Breast epithelium (tissue), 4 donors: ENCODE measurements at regions not wholly inside any gene's neighbourhood (a gene's known extent, or its start where the extent isn't known, plus 50 kb on each side); places are given as distances from the start of the nearest gene placed in this dataset.

Experiments used
- DNase-seq, 2 donors: peaks; one replicate each; pipeline ENCODE4 v3.0.0-alpha.2; 2019; ENCODE audit warnings: low spot score in 2 of 2
- H3K27ac ChIP-seq, 2 donors: fragments of 200-600 bp; sonication (generic) in 1 of 2; one replicate each; pipeline ENCODE4 v1.5.1; 2016 to 2019; ENCODE audit warnings: mild to moderate bottlenecking in 1 of 2
- H3K27me3 ChIP-seq, 2 donors: fragments of 200-600 bp; sonication (generic) in 1 of 2; one replicate each; pipeline versions ENCODE4 v1.5.1 to v1.6.0; 2017 to 2019; ENCODE audit warnings: control low read depth in 1 of 2, mild to moderate bottlenecking in 1 of 2
- H3K36me3 ChIP-seq: fragments of 200-600 bp; one replicate; pipeline ENCODE4 v1.5.1; 2019
- H3K4me1 ChIP-seq, 2 donors: fragments of 200-600 bp; sonication (generic); one replicate each; pipeline ENCODE4 v1.5.1; 2016 to 2019; ENCODE audit warnings: control low read depth in 1 of 2
- H3K4me3 ChIP-seq, 3 donors: fragments of 200-600 bp; sonication (generic); 1 replicate in 2 of 3; 2 replicates in 1 of 3; pipeline ENCODE4 v1.5.1; 2016 to 2019; ENCODE audit warnings: mild to moderate bottlenecking in 3 of 3, moderate library complexity in 2 of 3
- H3K9me3 ChIP-seq, 2 donors: fragments of 200-600 bp; sonication (generic) in 1 of 2; one replicate each; pipeline ENCODE4 v1.5.1; 2016 to 2019; ENCODE audit warnings: control low read depth in 1 of 2
- POLR2A ChIP-seq: fragments of 450-650 bp; IDR thresholded peaks from one replicate; pipeline ENCODE4 v1.6.1; 2016; ENCODE audit warnings: antibody characterized with exemption, mild to moderate bottlenecking, moderate library complexity
- POLR2AphosphoS5 ChIP-seq, 3 donors: sonication (generic); formaldehyde crosslinking; IDR thresholded peaks; one replicate each; pipeline ENCODE4 v1.6.1; 2017; ENCODE audit warnings: antibody characterized with exemption in 3 of 3
- intact Hi-C: fragments of 100-400 bp; cut with DNase I; formaldehyde crosslinking; loops from one replicate; pipeline ENCODE4 v1.15.1; 2023; ENCODE audit warnings: low total_unique reads
- TF ChIP-seq, protein P1 (sequence below), 3 donors: fragments of 450-650 bp; IDR thresholded peaks; one replicate each; pipeline ENCODE4 v1.5.1; 2016 to 2017; ENCODE audit warnings: antibody characterized with exemption in 3 of 3, mild to moderate bottlenecking in 3 of 3, moderate library complexity in 3 of 3

DNA sequence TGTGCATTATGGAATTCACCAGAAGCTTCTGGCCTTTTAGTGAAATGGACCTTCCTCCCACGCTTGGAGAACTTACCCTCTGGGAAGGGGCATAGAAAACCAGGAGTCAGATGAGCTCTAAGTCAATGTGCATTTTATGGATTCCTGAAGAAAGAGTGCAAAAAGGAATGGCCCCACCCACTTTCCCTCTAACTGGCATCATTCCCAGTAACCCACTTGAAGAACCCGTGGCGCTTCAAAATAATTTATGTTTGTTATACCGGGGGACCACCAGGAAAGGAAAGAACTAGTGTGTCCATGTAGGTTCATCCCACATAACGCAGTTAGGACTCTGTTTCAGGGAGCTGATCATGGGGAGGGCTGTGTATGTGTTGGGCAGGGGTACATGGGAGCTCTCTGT is 1153.4 kb downstream of the TMEM121 start:
- Histone ChIP-seq H3K9me3 (no peaks in the 10 kb centered on the region), H3K27me3 (no peaks in the 10 kb centered on the region), H3K27ac (no peak overlapping the region), H3K36me3 (no peaks in the 10 kb centered on the region), H3K4me1 (no peaks in the 10 kb centered on the region), H3K4me3 (no peak overlapping the region)
- intact Hi-C loops, result no loop called here
- no peak for DNase-seq
- TF ChIP-seq POLR2AphosphoS5 (IDR thresholded peaks at IDR 0.05) (no peak), POLR2A (no peak)
- TF ChIP-seq, protein P1, sequence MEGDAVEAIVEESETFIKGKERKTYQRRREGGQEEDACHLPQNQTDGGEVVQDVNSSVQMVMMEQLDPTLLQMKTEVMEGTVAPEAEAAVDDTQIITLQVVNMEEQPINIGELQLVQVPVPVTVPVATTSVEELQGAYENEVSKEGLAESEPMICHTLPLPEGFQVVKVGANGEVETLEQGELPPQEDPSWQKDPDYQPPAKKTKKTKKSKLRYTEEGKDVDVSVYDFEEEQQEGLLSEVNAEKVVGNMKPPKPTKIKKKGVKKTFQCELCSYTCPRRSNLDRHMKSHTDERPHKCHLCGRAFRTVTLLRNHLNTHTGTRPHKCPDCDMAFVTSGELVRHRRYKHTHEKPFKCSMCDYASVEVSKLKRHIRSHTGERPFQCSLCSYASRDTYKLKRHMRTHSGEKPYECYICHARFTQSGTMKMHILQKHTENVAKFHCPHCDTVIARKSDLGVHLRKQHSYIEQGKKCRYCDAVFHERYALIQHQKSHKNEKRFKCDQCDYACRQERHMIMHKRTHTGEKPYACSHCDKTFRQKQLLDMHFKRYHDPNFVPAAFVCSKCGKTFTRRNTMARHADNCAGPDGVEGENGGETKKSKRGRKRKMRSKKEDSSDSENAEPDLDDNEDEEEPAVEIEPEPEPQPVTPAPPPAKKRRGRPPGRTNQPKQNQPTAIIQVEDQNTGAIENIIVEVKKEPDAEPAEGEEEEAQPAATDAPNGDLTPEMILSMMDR (IDR thresholded peaks at IDR 0.05), result no peak

DNA sequence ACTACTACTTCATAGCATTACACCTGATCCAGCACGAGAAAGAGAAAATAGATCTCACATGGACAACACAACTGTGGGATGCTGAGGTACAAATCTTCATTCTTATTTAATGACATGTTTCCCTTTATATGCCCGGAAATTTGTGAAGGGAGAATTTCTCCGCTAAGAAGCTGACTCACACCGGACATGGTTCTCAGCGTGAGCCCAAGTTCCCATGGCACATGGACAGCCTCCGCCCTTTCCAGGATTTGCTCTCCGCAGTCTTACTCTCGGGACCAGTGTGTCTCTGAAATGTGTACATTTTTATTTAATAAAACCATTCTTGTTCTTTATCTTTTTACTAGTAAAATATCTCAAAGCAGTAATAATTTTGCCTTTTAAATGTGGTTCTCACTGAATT is 1154.8 kb downstream of the TMEM121 start:
- no peak for DNase-seq
- intact Hi-C loops, result no loop called here
- TF ChIP-seq POLR2A (no peak), POLR2AphosphoS5 (IDR thresholded peaks at IDR 0.05) (no peak)
- TF ChIP-seq, protein P1 (IDR thresholded peaks at IDR 0.05), result no peak
- H3K4me1 ChIP-seq, result no peaks in the 10 kb centered on the region
- H3K27ac ChIP-seq, result no peak overlapping the region
- no peaks in the 10 kb centered on the region for H3K9me3 ChIP-seq
- no peaks in the 10 kb centered on the region for H3K36me3 ChIP-seq
- no peak overlapping the region for H3K4me3 ChIP-seq
- H3K27me3 ChIP-seq, result peaks cover 0 to 1% of the 10 kb centered on the region in 2 donors

DNA sequence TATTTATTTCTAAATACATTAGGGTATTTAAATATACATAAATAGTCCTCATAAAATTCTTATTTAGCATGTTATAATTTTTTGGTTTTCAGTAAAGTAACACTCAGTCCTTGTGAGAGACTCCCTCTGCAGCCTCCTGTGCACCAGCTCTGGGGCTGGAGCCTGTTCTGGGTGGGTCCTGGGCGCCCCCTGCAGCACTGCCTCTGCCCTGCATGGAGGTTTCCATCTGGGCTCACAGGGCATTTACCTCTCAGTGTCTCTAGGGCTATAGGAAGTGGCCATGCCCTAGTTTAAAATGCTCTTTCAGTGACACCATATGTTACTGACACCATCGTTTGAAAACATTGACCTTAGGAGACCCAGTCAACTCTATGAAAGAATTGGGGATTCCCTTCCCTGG is 1155.2 kb downstream of the TMEM121 start:
- H3K27me3 ChIP-seq, result peaks cover 0 to 5% of the 10 kb centered on the region in 2 donors
- intact Hi-C loops, result no loop called here
- TF ChIP-seq, protein P1 (IDR thresholded peaks at IDR 0.05), result no peak
- H3K4me3 ChIP-seq, result no peak overlapping the region
- no peak for DNase-seq
- H3K9me3 ChIP-seq, result no peaks in the 10 kb centered on the region
- no peaks in the 10 kb centered on the region for H3K4me1 ChIP-seq
- H3K36me3 ChIP-seq, result no peaks in the 10 kb centered on the region
- H3K27ac ChIP-seq, result no peak overlapping the region

DNA sequence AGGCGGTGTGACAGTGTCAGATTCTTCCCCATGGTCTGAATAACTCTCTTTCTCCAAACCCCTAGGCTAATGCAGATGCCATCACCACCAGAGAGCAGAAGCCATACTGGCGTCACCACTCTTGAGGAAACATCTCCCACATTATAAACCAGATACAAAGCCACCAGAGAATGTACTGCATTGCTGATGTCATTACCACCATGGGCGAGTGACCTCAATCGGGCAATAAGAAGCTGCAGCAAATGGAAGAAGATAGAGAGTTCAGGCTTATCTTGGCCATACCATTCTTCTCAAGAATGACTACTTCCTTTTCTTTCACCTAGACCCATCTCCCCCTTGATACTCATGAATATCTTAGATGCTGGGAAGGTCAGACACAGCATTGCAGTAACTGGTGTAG is 1157.2 kb downstream of the TMEM121 start:
- H3K4me1 ChIP-seq, result no peaks in the 10 kb centered on the region
- H3K36me3 ChIP-seq, result no peaks in the 10 kb centered on the region
- TF ChIP-seq, protein P1 (IDR thresholded peaks at IDR 0.05), result no peak
- TF ChIP-seq POLR2AphosphoS5 (IDR thresholded peaks at IDR 0.05) (no peak), POLR2A (no peak)
- H3K9me3 ChIP-seq, result no peaks in the 10 kb centered on the region
- DNase-seq, result no peak
- no peak overlapping the region for H3K4me3 ChIP-seq
- intact Hi-C loops, result no loop called here
- no peak overlapping the region for H3K27ac ChIP-seq
- peaks cover 0 to 9% of the 10 kb centered on the region in 2 donors for H3K27me3 ChIP-seq

DNA sequence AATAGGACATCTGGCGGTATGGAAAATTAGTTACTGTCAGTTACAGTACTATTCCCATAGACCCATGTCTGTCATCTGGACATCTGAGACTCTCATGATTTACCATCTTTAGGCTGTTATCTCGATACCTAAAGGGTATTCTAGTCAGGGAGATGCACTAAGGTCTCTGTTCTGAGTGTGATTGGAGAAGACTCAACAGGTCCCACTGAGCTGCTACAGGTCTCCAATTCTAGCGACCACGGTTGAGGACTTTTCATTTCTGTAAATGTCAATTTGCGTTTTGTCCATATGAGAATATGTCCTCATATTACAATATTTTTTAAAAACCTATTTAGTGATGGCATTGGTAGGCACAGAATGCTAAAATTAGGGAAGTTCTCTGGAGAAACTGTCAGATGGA is 1160.2 kb downstream of the TMEM121 start:
- H3K27ac ChIP-seq, result no peak overlapping the region
- no peaks in the 10 kb centered on the region for H3K4me1 ChIP-seq
- intact Hi-C loops, result no loop called here
- no peak for TF ChIP-seq POLR2A
- no peak for TF ChIP-seq POLR2AphosphoS5 (IDR thresholded peaks at IDR 0.05)
- TF ChIP-seq, protein P1 (IDR thresholded peaks at IDR 0.05), result no peak
- H3K27me3 ChIP-seq, result peaks cover 0 to 9% of the 10 kb centered on the region in 2 donors
- no peaks in the 10 kb centered on the region for H3K9me3 ChIP-seq
- no peaks in the 10 kb centered on the region for H3K36me3 ChIP-seq
- no peak for DNase-seq
- no peak overlapping the region for H3K4me3 ChIP-seq
